ENCODE measurements at regions not wholly inside any gene's neighbourhood (a gene's known extent, or its start where the extent isn't known, plus 50 kb on each side); places are given as distances from the start of the nearest gene placed in this dataset.

DNA sequence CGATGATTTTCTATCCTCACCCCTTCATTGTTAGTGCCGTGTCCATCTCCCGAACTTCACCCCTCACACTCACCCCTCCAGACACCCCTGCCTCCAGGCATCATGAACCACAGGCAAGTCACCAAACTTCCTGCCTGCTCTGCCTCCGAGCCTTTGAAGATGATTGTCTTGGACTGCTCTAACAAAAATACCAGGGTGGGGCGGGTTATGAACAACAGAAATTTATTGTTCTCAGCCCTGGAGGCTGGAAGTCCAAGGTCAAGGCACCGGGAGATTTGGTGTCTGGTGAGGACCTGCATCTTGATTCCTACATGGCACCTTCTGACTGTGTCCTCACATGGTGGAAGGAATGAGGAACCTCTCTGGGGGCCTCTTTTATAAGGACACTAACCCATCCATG, 1508.3 kb downstream of the TBC1D22A start:
- no peak for DNase-seq (ENCODE audit: low read depth)
- no peak for TF ChIP-seq CTCF (IDR thresholded peaks at IDR 0.05; ENCODE audit: control insufficient read depth, extremely low read depth, insufficient read depth)
- no peak overlapping the region for H3K4me3 ChIP-seq (ENCODE audit: low read depth, low read length)

GRCh38 chr22:48268771-48269552, 1506.5 kb downstream of the TBC1D22A start:
- no peak for DNase-seq (ENCODE audit: low read depth)
- H3K4me3 ChIP-seq (ENCODE audit: low read depth, low read length), result no peak overlapping the region
- TF ChIP-seq CTCF (IDR thresholded peaks at IDR 0.05; ENCODE audit: control insufficient read depth, extremely low read depth, insufficient read depth), result no peak

- no peak for TF ChIP-seq CTCF (IDR thresholded peaks at IDR 0.05; ENCODE audit: control insufficient read depth, extremely low read depth, insufficient read depth)
- H3K4me3 ChIP-seq (ENCODE audit: low read depth, low read length), result no peak overlapping the region
- DNase-seq (ENCODE audit: low read depth), result no peak
Measured at GRCh38 chr22:48268293-48268692, 1505.8 kb downstream of the TBC1D22A start.

GRCh38 chr22:48267681-48268080, 1505.2 kb downstream of the TBC1D22A start:
- H3K4me3 ChIP-seq (ENCODE audit: low read depth, low read length), result no peak overlapping the region
- no peak for TF ChIP-seq CTCF (IDR thresholded peaks at IDR 0.05; ENCODE audit: control insufficient read depth, extremely low read depth, insufficient read depth)
- DNase-seq (ENCODE audit: low read depth), result no peak

DNA sequence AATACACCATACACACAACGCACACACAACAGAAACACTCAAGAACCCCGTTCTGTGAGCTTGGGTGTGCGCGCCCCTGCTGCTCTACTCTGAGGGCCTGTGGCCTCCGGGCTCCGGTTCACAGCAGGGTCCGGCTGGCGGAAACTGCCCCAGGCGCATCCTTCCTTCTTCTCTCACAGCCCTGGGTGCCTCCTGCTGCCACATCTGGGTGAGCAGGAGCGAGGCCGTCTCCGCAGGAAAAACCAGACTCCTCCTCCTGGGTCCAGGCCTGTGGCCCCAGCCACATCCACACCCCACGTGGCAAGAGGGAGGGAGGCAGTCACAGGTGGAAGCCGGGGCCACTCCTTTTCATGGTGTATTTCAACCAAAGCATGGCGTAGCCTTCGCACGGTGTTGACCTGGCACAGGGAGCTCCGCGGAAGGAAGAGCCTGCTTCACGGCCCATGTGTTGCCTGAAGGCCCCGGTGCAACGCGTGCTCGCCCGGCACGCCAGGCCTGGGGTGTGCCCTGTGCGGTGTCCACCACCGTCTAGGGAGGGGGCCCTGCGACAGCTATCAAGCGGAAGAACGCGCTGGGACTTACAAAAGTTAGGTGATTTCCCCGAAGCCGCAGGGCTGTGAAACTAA, 1502.7 kb downstream of the TBC1D22A start:
- DNase-seq (ENCODE audit: low read depth), result no peak
- no peak for TF ChIP-seq CTCF (IDR thresholded peaks at IDR 0.05; ENCODE audit: control insufficient read depth, extremely low read depth, insufficient read depth)
- no peak overlapping the region for H3K4me3 ChIP-seq (ENCODE audit: low read depth, low read length)

GRCh38 chr22:48264586-48264985, 1502.1 kb downstream of the TBC1D22A start:
- no peak for TF ChIP-seq CTCF (IDR thresholded peaks at IDR 0.05; ENCODE audit: control insufficient read depth, extremely low read depth, insufficient read depth)
- DNase-seq (ENCODE audit: low read depth), result no peak

More at GRCh38 chr22:48264586-48264985, 1502.1 kb downstream of the TBC1D22A start:
- no peak overlapping the region for H3K4me3 ChIP-seq (ENCODE audit: low read depth, low read length)
